ENCODE measurements at regions not wholly inside any gene's neighbourhood (a gene's known extent, or its start where the extent isn't known, plus 50 kb on each side); places are given as distances from the start of the nearest gene placed in this dataset.
"Not testable (repeated sequence)": the region's sequence is repeated elsewhere in the genome, so short reads cannot be mapped to it uniquely, and the experiment has no call there.

- DNase-seq (ENCODE audit: low read depth) = peak; percentile 59
Observed at GRCh38 chr11:103806130-103806895, 230.1 kb upstream of the DDI1 start.

- DNase-seq (ENCODE audit: low read depth) = peak; percentile 17
Observed at GRCh38 chr11:103807806-103808205, 228.6 kb upstream of the DDI1 start.

GRCh38 chr11:103808252-103808651, 228.2 kb upstream of the DDI1 start:
- DNase-seq (ENCODE audit: low read depth) = no peak

GRCh38 chr11:103811870-103812455, 224.5 kb upstream of the DDI1 start:
- DNase-seq (ENCODE audit: low read depth) = no peak

DNA sequence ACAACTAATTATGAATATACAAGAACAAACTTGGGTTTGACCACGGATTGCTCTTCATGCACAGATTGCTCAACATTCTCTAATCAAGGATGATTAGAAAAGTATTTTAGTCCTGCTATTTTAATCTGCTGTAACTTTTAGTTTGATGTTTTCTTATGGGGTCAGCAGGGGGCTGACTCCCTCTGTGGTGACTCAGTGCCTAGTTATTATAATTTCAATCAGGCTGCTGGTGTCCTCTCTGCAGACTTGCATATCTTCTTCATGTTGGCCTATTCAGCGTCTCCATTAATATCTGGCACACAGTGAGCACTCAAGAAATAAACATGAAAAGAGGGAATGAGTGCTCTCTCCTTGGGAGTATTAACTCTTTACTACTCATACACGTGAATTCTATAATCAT, 223.8 kb upstream of the DDI1 start:
- no peak for DNase-seq (ENCODE audit: low read depth)

DNA sequence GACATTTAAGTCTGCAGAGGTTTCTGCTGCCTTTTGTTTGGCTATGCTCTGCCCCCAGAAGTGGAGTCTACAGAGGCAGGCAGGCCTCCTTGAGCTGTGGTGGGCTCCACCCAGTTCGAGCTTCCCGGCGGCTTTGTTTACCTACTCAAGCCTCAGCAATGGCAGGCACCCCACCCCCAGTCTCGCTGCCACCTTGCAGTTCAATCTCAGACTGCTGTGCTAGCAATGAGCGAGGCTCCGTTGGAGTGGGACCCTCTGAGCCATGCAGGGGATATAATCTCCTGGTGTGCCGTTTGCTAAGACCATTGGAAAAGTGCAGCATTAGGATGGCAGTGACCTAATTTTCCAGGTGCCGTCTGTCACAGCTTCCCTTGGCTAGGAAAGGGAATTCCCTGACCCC, 216.1 kb upstream of the DDI1 start:
- not testable (repeated sequence) for DNase-seq (ENCODE audit: low read depth)

DNA sequence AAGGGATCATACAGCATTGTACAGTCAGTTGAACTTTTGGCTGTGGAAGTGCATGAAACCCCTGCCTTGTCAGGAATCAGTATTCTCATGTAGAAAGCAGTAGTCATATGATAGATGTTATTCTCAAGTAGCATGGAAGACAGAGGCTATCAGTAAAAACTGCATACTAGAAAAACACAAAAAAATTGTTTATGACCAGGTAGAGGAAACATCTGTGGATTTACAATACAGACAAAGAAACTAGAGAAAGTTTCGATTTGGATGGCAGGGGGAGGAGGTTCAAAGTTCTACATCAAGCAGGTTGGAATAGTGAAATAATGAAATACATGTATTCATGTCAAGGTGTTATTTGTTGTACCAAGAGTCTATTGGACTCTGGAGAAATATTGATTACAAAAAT, 212.3 kb upstream of the DDI1 start:
- DNase-seq (ENCODE audit: low read depth) = no peak

GRCh38 chr11:103825469-103825868, 211.0 kb upstream of the DDI1 start:
- no peak for DNase-seq (ENCODE audit: low read depth)

GRCh38 chr11:103826856-103827255, 209.6 kb upstream of the DDI1 start:
- no peak for DNase-seq (ENCODE audit: low read depth)

GRCh38 chr11:103829596-103829995, 206.8 kb upstream of the DDI1 start:
- no peak for DNase-seq (ENCODE audit: low read depth)

- no peak for DNase-seq (ENCODE audit: low read depth)
Observed at GRCh38 chr11:103830205-103830604, 206.2 kb upstream of the DDI1 start.

GRCh38 chr11:103832762-103833161, 203.7 kb upstream of the DDI1 start:
- DNase-seq (ENCODE audit: low read depth) = peak; percentile 3

- DNase-seq (ENCODE audit: low read depth) = no peak
Observed at GRCh38 chr11:103842191-103842590, 194.2 kb upstream of the DDI1 start.

GRCh38 chr11:103842795-103843194, 193.6 kb upstream of the DDI1 start:
- peak; percentile 20 for DNase-seq (ENCODE audit: low read depth)

GRCh38 chr11:103844327-103845215, 191.9 kb upstream of the DDI1 start:
- no peak for DNase-seq (ENCODE audit: low read depth)

GRCh38 chr11:103845331-103845730, 191.1 kb upstream of the DDI1 start:
- DNase-seq (ENCODE audit: low read depth) = no peak

DNA sequence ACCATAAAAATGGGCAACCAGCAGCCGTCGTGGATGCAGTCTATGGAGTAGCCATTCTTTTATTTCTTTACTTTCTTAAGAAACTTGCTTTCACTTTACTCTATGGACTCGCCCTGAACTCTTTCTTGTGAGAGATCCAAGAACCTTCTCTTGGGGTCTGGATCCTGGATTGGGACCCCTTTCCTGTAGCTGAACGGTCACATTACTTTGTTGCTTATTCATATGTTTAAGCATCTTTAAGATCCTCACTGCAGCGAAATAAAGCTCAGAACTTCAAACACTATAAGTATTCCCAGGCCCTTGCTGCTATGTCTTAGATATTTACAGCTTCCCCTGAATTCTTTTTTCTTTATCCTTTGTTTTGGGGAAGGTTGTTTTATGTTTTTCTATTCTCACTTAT, 187.8 kb upstream of the DDI1 start:
- DNase-seq (ENCODE audit: low read depth) = no peak

DNA sequence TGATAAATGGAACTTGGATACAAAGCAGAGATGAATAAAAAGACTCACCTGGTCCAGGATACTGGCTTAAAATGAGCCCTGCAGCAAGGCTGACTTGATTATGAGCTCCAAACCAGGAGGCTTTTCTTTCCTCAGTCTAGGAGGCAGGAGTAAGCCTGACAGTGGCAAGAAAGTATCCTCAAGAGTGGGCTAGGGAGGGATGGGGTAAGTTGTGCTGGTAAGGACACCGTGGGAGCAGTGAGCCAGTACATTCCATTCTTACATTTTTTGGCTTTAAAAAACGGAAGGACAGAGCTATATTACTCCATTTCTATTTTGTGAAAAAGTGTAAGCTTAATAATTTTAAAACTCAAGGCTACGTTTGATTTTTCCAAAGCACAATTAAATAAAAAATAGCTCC, 187.1 kb upstream of the DDI1 start:
- DNase-seq (ENCODE audit: low read depth) = no peak

GRCh38 chr11:103850419-103851165, 185.8 kb upstream of the DDI1 start:
- no peak for DNase-seq (ENCODE audit: low read depth)

DNA sequence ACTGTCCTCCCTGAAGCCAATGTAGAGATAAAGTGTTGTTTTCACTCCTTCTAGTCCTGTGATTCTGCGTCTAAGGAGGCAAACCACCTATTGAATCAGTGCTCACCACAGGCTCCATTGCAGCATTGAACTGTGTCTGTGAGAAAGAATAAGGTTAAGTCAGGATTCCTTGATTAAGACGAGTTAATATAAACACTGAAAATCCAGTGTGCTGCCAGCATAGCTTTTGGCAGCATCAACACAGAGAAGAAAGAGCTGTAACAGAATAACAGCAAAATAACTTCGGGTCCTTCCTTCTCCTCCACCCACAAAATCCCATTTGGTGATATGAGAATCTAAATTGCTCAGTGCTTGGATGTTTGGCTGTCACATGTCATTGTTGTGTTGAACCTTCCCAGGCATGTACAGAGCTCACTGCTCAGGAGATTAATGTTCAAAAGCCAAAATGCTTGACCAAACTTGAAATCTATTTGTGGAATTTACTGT, 185.2 kb upstream of the DDI1 start:
- no peak for DNase-seq (ENCODE audit: low read depth)
